Osteocyte (in vitro differentiated cells): ENCODE measurements at regions not wholly inside any gene's neighbourhood (a gene's known extent, or its start where the extent isn't known, plus 50 kb on each side); places are given as distances from the start of the nearest gene placed in this dataset.

Experiments
- DNase-seq: peaks from one replicate; pipeline ENCODE4 v3.0.0; 2021; ENCODE audit warnings: mixed read lengths; ENCODE audit not compliant: unreplicated experiment; ENCODE audit errors: extremely low spot score
- H3K27ac Mint-ChIP-seq: one replicate; pipeline ENCODE4 v1.8.0; 2021; ENCODE audit warnings: mild to moderate bottlenecking, mixed read lengths; ENCODE audit not compliant: unreplicated experiment
- H3K27me3 Mint-ChIP-seq: one replicate; pipeline ENCODE4 v1.8.0; 2021; ENCODE audit warnings: mixed read lengths; ENCODE audit not compliant: unreplicated experiment
- H3K36me3 Mint-ChIP-seq: one replicate; pipeline ENCODE4 v1.8.0; 2021; ENCODE audit warnings: mixed read lengths; ENCODE audit not compliant: unreplicated experiment
- H3K4me1 Mint-ChIP-seq: one replicate; pipeline ENCODE4 v1.8.0; 2021; ENCODE audit warnings: mixed read lengths; ENCODE audit not compliant: unreplicated experiment
- H3K4me3 Mint-ChIP-seq: one replicate; pipeline ENCODE4 v1.8.0; 2021; ENCODE audit warnings: mild to moderate bottlenecking, moderate library complexity, mixed read lengths; ENCODE audit not compliant: unreplicated experiment
- H3K9me3 Mint-ChIP-seq: one replicate; pipeline ENCODE4 v1.8.0; 2021; ENCODE audit warnings: mixed read lengths; ENCODE audit not compliant: unreplicated experiment
- CTCF ChIP-seq: fragments of 200-600 bp; sonication (generic); IDR thresholded peaks from 2 replicates; pipeline ENCODE4 v1.5.0; 2021; ENCODE audit warnings: antibody characterized with exemption, mild to moderate bottlenecking, moderate library complexity

GRCh38 chr9:79800578-79800977 lies 228.8 kb downstream of the TLE4 start:
- Mint-ChIP-seq H3K9me3 (no peaks in the 10 kb centered on the region), H3K4me3 (no peak overlapping the region), H3K4me1 (peaks cover 10% of the 10 kb centered on the region), H3K27me3 (no peaks in the 10 kb centered on the region), H3K27ac (no peak overlapping the region), H3K36me3 (no peaks in the 10 kb centered on the region)
- TF ChIP-seq CTCF = no peak
- DNase-seq = no peak

GRCh38 chr9:79799691-79800335 lies 228.0 kb downstream of the TLE4 start:
- H3K4me3 Mint-ChIP-seq = no peak overlapping the region
- peaks cover 10% of the 10 kb centered on the region for H3K4me1 Mint-ChIP-seq
- no peaks in the 10 kb centered on the region for H3K9me3 Mint-ChIP-seq
- no peak for TF ChIP-seq CTCF
- no peaks in the 10 kb centered on the region for H3K27me3 Mint-ChIP-seq
- H3K36me3 Mint-ChIP-seq = no peaks in the 10 kb centered on the region
- no peak for DNase-seq
- no peak overlapping the region for H3K27ac Mint-ChIP-seq

- Mint-ChIP-seq H3K27ac (no peak overlapping the region), H3K4me3 (no peak overlapping the region), H3K4me1 (peaks cover 10% of the 10 kb centered on the region), H3K27me3 (no peaks in the 10 kb centered on the region), H3K9me3 (no peaks in the 10 kb centered on the region), H3K36me3 (no peaks in the 10 kb centered on the region)
- DNase-seq = no peak
- TF ChIP-seq CTCF = no peak
Measured at GRCh38 chr9:79798450-79798849, 226.7 kb downstream of the TLE4 start.

GRCh38 chr9:79796411-79796810 lies 224.6 kb downstream of the TLE4 start:
- Mint-ChIP-seq H3K4me3 (no peak overlapping the region), H3K27me3 (no peaks in the 10 kb centered on the region), H3K36me3 (no peaks in the 10 kb centered on the region), H3K9me3 (no peaks in the 10 kb centered on the region), H3K27ac (no peak overlapping the region), H3K4me1 (peaks cover 10% of the 10 kb centered on the region)
- no peak for TF ChIP-seq CTCF
- no peak for DNase-seq

- DNase-seq = no peak
- Mint-ChIP-seq H3K4me3 (no peak overlapping the region), H3K4me1 (no peaks in the 10 kb centered on the region), H3K36me3 (no peaks in the 10 kb centered on the region), H3K9me3 (peaks cover 9% of the 10 kb centered on the region), H3K27ac (no peak overlapping the region), H3K27me3 (peaks cover 5% of the 10 kb centered on the region)
- TF ChIP-seq CTCF = no peak
Measured at GRCh38 chr9:79788662-79789061, 216.9 kb downstream of the TLE4 start.
